ENCODE measurements at regions not wholly inside any gene's neighbourhood (a gene's known extent, or its start where the extent isn't known, plus 50 kb on each side); places are given as distances from the start of the nearest gene placed in this dataset.

- TF ChIP-seq GATA3 (IDR thresholded peaks at IDR 0.05; ENCODE audit: low read depth, low read length) (no peak), GATA2 (IDR thresholded peaks at IDR 0.05; ENCODE audit: low read depth, low read length) (no peak)
Observed at GRCh38 chr3:103926936-103927335, 1439.8 kb upstream of the ALCAM start.
